ENCODE measurements at regions not wholly inside any gene's neighbourhood (a gene's known extent, or its start where the extent isn't known, plus 50 kb on each side); places are given as distances from the start of the nearest gene placed in this dataset.

GRCh38 chr7:22569586-22570321, 69.8 kb upstream of the STEAP1B start:
- Histone ChIP-seq H3K27ac (ENCODE audit: low read depth, low read length) (no peak overlapping the region), H3K4me3 (ENCODE audit: low read length in 2 of 2) (no peak overlapping the region), H3K36me3 (ENCODE audit: insufficient read depth, low read length) (no peaks in the 10 kb centered on the region), H3K9me3 (ENCODE audit: control insufficient read depth in 1 of 2, low read length in 2 of 2) (no peaks in the 10 kb centered on the region), H3K4me1 (ENCODE audit: insufficient read depth, low read length) (peaks cover 12% of the 10 kb centered on the region), H3K27me3 (ENCODE audit: insufficient read depth, low read length) (no peaks in the 10 kb centered on the region)
- Mint-ChIP-seq H3K27me3 (peaks cover 7 to 18% of the 10 kb centered on the region in 2 donors), H3K36me3 (no peaks in the 10 kb centered on the region), H3K4me3 (no peak overlapping the region), H3K4me1 (peaks cover 11 to 17% (median 16%) of the 10 kb centered on the region in 4 donors), H3K27ac (no peak overlapping the region), H3K9me3 (no peaks in the 10 kb centered on the region)
- intact Hi-C loops (cut with micrococcal nuclease) = no loop called here
- ChIA-PET CTCF (ENCODE audit: partially characterized antibody) (interaction anchor here (1.1 kb wide), 1 partner anchor 9 kb away, joined by 4 read pairs; no protein-coding TSS in a partner anchor), POLR2A (ENCODE audit: partially characterized antibody) (no interaction called here)
- no peak for DNase-seq

GRCh38 chr7:22566592-22566991, 66.6 kb upstream of the STEAP1B start:
- no peak for DNase-seq
- H3K27ac Mint-ChIP-seq = no peak overlapping the region
- peaks cover 44% of the 10 kb centered on the region for H3K4me1 ChIP-seq (ENCODE audit: insufficient read depth, low read length)
- H3K4me1 Mint-ChIP-seq = peaks cover 30 to 46% (median 42%) of the 10 kb centered on the region in 4 donors
- H3K36me3 ChIP-seq (ENCODE audit: insufficient read depth, low read length) = no peaks in the 10 kb centered on the region
- H3K9me3 ChIP-seq (ENCODE audit: control insufficient read depth in 1 of 2, low read length in 2 of 2) = no peaks in the 10 kb centered on the region
- ChIA-PET POLR2A (ENCODE audit: partially characterized antibody) (no interaction called here), CTCF (ENCODE audit: partially characterized antibody) (no interaction called here)
- no peaks in the 10 kb centered on the region for H3K9me3 Mint-ChIP-seq
- H3K4me3 Mint-ChIP-seq = no peak overlapping the region
- no peak overlapping the region for H3K27ac ChIP-seq (ENCODE audit: low read depth, low read length)
- intact Hi-C loops (cut with micrococcal nuclease) = no loop called here
- H3K4me3 ChIP-seq (ENCODE audit: low read length in 2 of 2) = no peak overlapping the region
- H3K36me3 Mint-ChIP-seq = no peaks in the 10 kb centered on the region
- peaks cover 9 to 19% of the 10 kb centered on the region in 2 donors for H3K27me3 Mint-ChIP-seq
- no peaks in the 10 kb centered on the region for H3K27me3 ChIP-seq (ENCODE audit: insufficient read depth, low read length)

- Mint-ChIP-seq H3K9me3 (no peaks in the 10 kb centered on the region), H3K36me3 (no peaks in the 10 kb centered on the region), H3K4me1 (peaks cover 30 to 48% (median 42%) of the 10 kb centered on the region in 4 donors), H3K27ac (no peak overlapping the region), H3K4me3 (peak overlapping the region in 1 of 8 donors; percentile 18), H3K27me3 (peaks cover 9 to 18% of the 10 kb centered on the region in 2 donors)
- CTCF ChIA-PET (ENCODE audit: partially characterized antibody) = no interaction called here
- no peak for DNase-seq
- Histone ChIP-seq H3K4me3 (ENCODE audit: low read length in 2 of 2) (no peak overlapping the region), H3K4me1 (ENCODE audit: insufficient read depth, low read length) (peaks cover 45% of the 10 kb centered on the region), H3K27me3 (ENCODE audit: insufficient read depth, low read length) (no peaks in the 10 kb centered on the region), H3K27ac (ENCODE audit: low read depth, low read length) (no peak overlapping the region), H3K9me3 (ENCODE audit: control insufficient read depth in 1 of 2, low read length in 2 of 2) (no peaks in the 10 kb centered on the region), H3K36me3 (ENCODE audit: insufficient read depth, low read length) (no peaks in the 10 kb centered on the region)
- intact Hi-C loops (cut with micrococcal nuclease) = no loop called here
- POLR2A ChIA-PET (ENCODE audit: partially characterized antibody) = no interaction called here
Measured at GRCh38 chr7:22566176-22566575, 66.2 kb upstream of the STEAP1B start.

- H3K27me3 ChIP-seq (ENCODE audit: insufficient read depth, low read length) = no peaks in the 10 kb centered on the region
- peak overlapping the region in 2 of 7 donors; percentile 0 to 48 for H3K27ac Mint-ChIP-seq
- ChIA-PET CTCF (ENCODE audit: partially characterized antibody) (interaction anchor here (2.2 to 8.9 kb wide), 3 partner anchors 11 to 491 kb away, joined by 8 to 233 read pairs (median 111); partner anchors contain the start of gene IL6), POLR2A (ENCODE audit: partially characterized antibody) (no interaction called here)
- no peaks in the 10 kb centered on the region for H3K36me3 ChIP-seq (ENCODE audit: insufficient read depth, low read length)
- peak overlapping the region in 3 of 8 donors; percentile 8 to 82 (median 17) for H3K4me3 Mint-ChIP-seq
- no peaks in the 10 kb centered on the region for H3K9me3 Mint-ChIP-seq
- peaks cover 8 to 18% of the 10 kb centered on the region in 2 donors for H3K27me3 Mint-ChIP-seq
- intact Hi-C loops (cut with micrococcal nuclease) = no loop called here
- DNase-seq = no peak
- peaks cover 45% of the 10 kb centered on the region for H3K4me1 ChIP-seq (ENCODE audit: insufficient read depth, low read length)
- peaks cover 30 to 48% (median 42%) of the 10 kb centered on the region in 4 donors for H3K4me1 Mint-ChIP-seq
- H3K27ac ChIP-seq (ENCODE audit: low read depth, low read length) = no peak overlapping the region
- no peaks in the 10 kb centered on the region for H3K36me3 Mint-ChIP-seq
- H3K9me3 ChIP-seq (ENCODE audit: control insufficient read depth in 1 of 2, low read length in 2 of 2) = no peaks in the 10 kb centered on the region
- H3K4me3 ChIP-seq (ENCODE audit: low read length in 2 of 2) = no peak overlapping the region
Measured at GRCh38 chr7:22565315-22565811, 65.4 kb upstream of the STEAP1B start.

GRCh38 chr7:22564511-22565045, 64.6 kb upstream of the STEAP1B start:
- Histone ChIP-seq H3K36me3 (ENCODE audit: insufficient read depth, low read length) (no peaks in the 10 kb centered on the region), H3K9me3 (ENCODE audit: control insufficient read depth in 1 of 2, low read length in 2 of 2) (no peaks in the 10 kb centered on the region), H3K27ac (ENCODE audit: low read depth, low read length) (no peak overlapping the region), H3K4me1 (ENCODE audit: insufficient read depth, low read length) (peaks cover 45% of the 10 kb centered on the region), H3K27me3 (ENCODE audit: insufficient read depth, low read length) (no peaks in the 10 kb centered on the region), H3K4me3 (ENCODE audit: low read length in 2 of 2) (no peak overlapping the region)
- H3K4me3 Mint-ChIP-seq = peak overlapping the region in 7 of 8 donors; percentile 12 to 82 (median 66)
- peaks cover 30 to 53% (median 41%) of the 10 kb centered on the region in 4 donors for H3K4me1 Mint-ChIP-seq
- DNase-seq = no peak
- no peaks in the 10 kb centered on the region for H3K9me3 Mint-ChIP-seq
- intact Hi-C loops (cut with micrococcal nuclease) = no loop called here
- no peak overlapping the region for H3K27ac Mint-ChIP-seq
- POLR2A ChIA-PET (ENCODE audit: partially characterized antibody) = no interaction called here
- CTCF ChIA-PET (ENCODE audit: partially characterized antibody) = interaction anchor here (1.3 to 8.9 kb wide), 5 partner anchors 10 to 492 kb away, joined by 4 to 233 read pairs (median 96); partner anchors contain the start of gene IL6
- H3K27me3 Mint-ChIP-seq = peaks cover 8 to 18% of the 10 kb centered on the region in 2 donors
- no peaks in the 10 kb centered on the region for H3K36me3 Mint-ChIP-seq

GRCh38 chr7:22563621-22564241, 63.7 kb upstream of the STEAP1B start:
- no peaks in the 10 kb centered on the region for H3K27me3 ChIP-seq (ENCODE audit: insufficient read depth, low read length)
- Mint-ChIP-seq H3K4me3 (peak overlapping the region; percentile 57 to 82 (median 68)), H3K27me3 (peaks cover 6 to 18% of the 10 kb centered on the region in 2 donors), H3K4me1 (peaks cover 30 to 53% (median 41%) of the 10 kb centered on the region in 4 donors), H3K36me3 (no peaks in the 10 kb centered on the region), H3K27ac (peak overlapping the region in 1 of 7 donors; percentile 19), H3K9me3 (no peaks in the 10 kb centered on the region)
- H3K4me3 ChIP-seq (ENCODE audit: low read length in 2 of 2) = peak overlapping the region; percentile 23 to 33
- intact Hi-C loops (cut with micrococcal nuclease) = no loop called here
- CTCF ChIA-PET (ENCODE audit: partially characterized antibody) = interaction anchor here (0.9 to 8.9 kb wide), 8 partner anchors 9 to 524 kb away, joined by 3 to 233 read pairs (median 6); partner anchors contain the start of gene IL6
- no peak overlapping the region for H3K27ac ChIP-seq (ENCODE audit: low read depth, low read length)
- H3K9me3 ChIP-seq (ENCODE audit: control insufficient read depth in 1 of 2, low read length in 2 of 2) = no peaks in the 10 kb centered on the region
- DNase-seq = no peak
- POLR2A ChIA-PET (ENCODE audit: partially characterized antibody) = no interaction called here
- H3K4me1 ChIP-seq (ENCODE audit: insufficient read depth, low read length) = peaks cover 45% of the 10 kb centered on the region
- no peaks in the 10 kb centered on the region for H3K36me3 ChIP-seq (ENCODE audit: insufficient read depth, low read length)

GRCh38 chr7:22563032-22563501, 63.1 kb upstream of the STEAP1B start:
- peak overlapping the region; percentile 43 to 82 (median 72) for H3K4me3 Mint-ChIP-seq
- Histone ChIP-seq H3K9me3 (ENCODE audit: control insufficient read depth in 1 of 2, low read length in 2 of 2) (no peaks in the 10 kb centered on the region), H3K36me3 (ENCODE audit: insufficient read depth, low read length) (no peaks in the 10 kb centered on the region), H3K27me3 (ENCODE audit: insufficient read depth, low read length) (no peaks in the 10 kb centered on the region), H3K27ac (ENCODE audit: low read depth, low read length) (no peak overlapping the region), H3K4me1 (ENCODE audit: insufficient read depth, low read length) (peaks cover 45% of the 10 kb centered on the region), H3K4me3 (ENCODE audit: low read length in 2 of 2) (peak overlapping the region; percentile 23 to 33)
- POLR2A ChIA-PET (ENCODE audit: partially characterized antibody) = no interaction called here
- peak in 1 of 5 donors; percentile 10 for DNase-seq
- intact Hi-C loops (cut with micrococcal nuclease) = no loop called here
- H3K36me3 Mint-ChIP-seq = no peaks in the 10 kb centered on the region
- CTCF ChIA-PET (ENCODE audit: partially characterized antibody) = interaction anchor here (0.9 to 8.9 kb wide), 8 partner anchors 8 to 525 kb away, joined by 3 to 233 read pairs (median 6); partner anchors contain the start of gene IL6
- no peak overlapping the region for H3K27ac Mint-ChIP-seq
- H3K27me3 Mint-ChIP-seq = peaks cover 4 to 18% of the 10 kb centered on the region in 2 donors
- no peaks in the 10 kb centered on the region for H3K9me3 Mint-ChIP-seq
- peaks cover 30 to 53% (median 41%) of the 10 kb centered on the region in 4 donors for H3K4me1 Mint-ChIP-seq
